GM18951 (cell line): ENCODE measurements at regions not wholly inside any gene's neighbourhood (a gene's known extent, or its start where the extent isn't known, plus 50 kb on each side); places are given as distances from the start of the nearest gene placed in this dataset.

ENCODE experiments used
- POLR2A ChIP-seq: IDR thresholded peaks from 4 replicates; pipeline ENCODE4 v1.6.1; 2011; ENCODE audit warnings: mild to moderate bottlenecking; ENCODE audit not compliant: insufficient read length, insufficient read depth; ENCODE audit errors: extremely low read depth
- in situ Hi-C: fragments of 300-500 bp; cut with MboI; formaldehyde crosslinking; loops from one replicate; pipeline ENCODE4 v1.12.0; 2022; ENCODE audit warnings: low sequenced_read_pairs, mixed read lengths, inconsistent platforms; ENCODE audit not compliant: unreplicated experiment

DNA sequence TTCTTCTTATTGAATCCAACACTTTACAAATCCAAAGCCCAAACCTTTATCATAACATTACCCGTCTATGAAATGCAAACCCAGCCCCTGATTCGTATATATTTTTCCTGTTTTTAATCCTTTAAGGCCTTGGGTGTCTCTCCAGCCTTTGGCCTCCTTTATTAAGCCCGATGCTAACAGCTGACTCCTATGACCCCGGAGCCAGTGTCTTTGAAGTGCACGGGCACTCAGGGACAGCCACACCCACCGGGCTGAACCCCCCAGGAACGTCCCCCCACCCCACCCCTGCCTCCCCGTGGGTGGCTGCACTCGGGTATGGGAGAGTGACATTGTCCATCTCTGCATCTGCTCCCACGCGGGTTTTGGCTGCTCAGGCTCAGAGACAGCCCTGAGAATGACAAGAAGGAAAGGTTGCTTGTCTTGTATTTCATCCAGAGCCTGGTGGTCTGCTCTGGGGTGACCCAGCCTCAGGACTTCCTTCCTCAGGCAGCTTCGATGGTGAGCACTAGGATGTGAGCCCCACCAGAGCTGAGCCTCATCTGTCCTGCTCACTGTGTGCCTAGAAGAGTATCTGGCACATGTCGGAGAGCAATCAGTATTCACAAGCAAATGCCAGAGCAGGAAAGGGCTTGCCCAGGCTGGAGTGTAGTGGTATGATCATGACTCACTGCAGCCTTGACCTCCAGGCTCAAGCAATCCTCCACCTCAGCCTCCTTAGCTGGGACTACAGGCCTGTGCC lies 210.4 kb downstream of the SKIDA1 start:
- in situ Hi-C loops: no loop called here
- no peak for TF ChIP-seq POLR2A

DNA sequence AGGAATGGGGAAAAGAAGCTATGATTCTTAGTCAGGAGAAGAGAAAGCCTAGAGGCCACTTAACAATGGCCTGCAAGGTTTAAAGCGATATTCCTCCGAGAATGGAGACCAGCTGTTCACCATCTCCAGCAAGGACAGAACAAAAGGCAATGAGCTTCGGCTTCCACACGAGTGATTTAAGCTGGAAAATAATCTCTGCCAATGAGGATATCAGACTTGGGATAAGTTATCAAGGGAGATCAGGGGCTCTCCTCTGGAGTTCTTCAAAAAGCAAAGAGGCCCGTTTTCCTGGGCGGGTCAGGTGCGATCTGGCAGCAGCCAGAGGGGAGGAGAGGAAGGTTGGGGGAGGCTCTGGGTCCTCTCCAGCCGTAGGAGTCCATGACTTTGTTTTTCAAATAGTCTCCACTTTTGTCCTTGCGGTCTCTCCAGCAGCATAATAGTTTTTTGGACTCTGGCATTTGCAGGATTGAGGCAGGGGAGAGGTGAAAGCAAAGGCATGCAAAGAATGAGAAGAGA lies 211.3 kb downstream of the SKIDA1 start:
- in situ Hi-C loops: no loop called here
- TF ChIP-seq POLR2A: no peak

DNA sequence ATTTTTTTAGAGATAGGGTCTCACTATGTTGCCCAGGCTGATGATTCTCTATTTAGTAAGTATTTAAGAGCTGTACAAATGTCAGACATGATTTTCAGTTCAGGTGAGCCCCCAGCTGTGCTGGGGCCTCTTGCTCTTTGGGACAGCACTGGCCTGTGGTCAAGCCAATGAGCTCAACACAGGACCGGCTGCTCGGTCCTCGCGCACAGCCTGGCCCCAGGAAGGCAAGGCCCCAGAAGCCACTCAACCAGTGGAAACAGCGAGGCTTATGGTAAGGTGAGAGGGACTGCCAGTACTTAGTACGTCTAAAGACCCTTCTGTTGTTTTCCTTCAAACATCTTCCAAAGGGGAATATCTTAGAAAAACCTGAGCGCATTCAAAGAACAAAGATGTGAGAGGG lies 211.8 kb downstream of the SKIDA1 start:
- in situ Hi-C loops: no loop called here
- no peak for TF ChIP-seq POLR2A

DNA sequence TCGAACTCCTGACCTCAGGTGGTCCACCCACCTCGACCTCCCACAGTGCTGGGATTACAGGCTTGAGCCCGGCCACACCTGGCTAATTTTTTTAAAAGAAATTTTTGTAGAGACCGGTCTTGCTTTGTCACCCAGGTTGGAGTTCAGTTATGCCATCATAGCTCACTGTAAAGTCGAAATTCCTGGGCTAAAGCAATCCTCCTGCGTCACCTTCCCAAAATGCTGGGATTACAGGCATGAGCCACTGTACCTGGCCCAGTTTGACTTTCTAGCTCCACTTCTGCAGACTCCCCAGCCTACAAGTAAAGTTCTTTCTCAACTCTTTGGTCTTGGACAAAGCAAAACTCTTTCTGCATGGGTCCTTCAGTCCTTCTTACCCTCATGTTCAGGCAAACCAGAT lies 214.1 kb downstream of the SKIDA1 start:
- in situ Hi-C loops: no loop called here
- TF ChIP-seq POLR2A: no peak

DNA sequence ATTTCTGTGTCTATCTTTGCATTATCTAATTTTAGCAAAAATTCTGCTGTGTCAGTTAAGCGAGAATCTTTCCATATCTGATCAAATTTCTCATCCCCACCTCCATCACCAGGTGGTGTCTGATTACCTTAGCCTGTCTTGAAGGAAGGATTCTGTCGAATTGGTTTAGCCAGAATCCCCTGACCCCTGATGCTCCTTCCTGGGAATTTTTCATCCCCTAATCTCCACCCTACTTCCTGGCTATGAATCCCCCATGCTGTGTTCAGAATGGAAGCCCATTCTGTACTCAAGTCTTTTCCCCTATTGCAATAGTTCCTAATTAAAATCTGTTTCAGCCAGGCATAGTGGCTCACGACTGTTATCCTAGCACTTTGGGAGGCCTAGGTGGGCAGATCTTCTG lies 216.1 kb downstream of the SKIDA1 start:
- TF ChIP-seq POLR2A: no peak
- in situ Hi-C loops: no loop called here

DNA sequence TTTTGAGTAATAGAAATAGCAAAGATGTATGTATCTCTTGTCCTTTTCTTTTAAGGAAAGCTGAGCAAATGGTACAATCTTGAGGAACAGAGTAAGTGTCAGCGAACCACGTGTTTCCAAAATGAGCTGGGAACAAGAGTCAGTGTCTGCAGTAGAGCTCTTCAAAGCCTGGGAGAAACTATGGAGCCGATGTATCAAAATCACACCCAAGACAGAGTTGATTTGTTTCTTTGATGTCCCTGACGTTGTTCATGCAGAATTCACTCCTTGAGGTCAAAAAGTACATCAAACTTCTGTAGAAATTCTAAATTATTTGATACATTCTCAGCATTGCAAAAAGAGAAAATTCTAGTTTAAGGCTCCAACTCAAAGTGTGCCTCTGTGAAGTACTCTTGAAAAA lies 216.5 kb downstream of the SKIDA1 start:
- no peak for TF ChIP-seq POLR2A
- in situ Hi-C loops: no loop called here

DNA sequence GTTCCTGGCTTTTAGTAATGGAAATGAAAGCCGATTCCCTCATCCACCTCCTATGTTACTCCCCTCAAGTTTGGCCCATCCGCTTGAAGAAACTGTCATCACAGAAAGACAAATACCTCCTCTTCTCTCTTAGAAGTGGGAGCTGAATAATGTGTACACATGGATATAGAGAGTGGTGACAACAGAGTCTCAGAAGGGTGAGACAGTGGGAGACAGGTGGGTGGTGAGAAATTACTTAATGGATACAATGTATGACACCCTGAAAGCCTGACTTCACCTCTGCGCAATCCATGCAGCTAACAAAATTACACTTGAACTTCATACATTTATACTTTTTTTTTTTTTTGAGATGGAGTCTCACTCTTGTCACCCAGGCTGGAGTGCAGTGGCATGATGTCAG lies 217.5 kb downstream of the SKIDA1 start:
- in situ Hi-C loops: no loop called here
- TF ChIP-seq POLR2A: no peak

DNA sequence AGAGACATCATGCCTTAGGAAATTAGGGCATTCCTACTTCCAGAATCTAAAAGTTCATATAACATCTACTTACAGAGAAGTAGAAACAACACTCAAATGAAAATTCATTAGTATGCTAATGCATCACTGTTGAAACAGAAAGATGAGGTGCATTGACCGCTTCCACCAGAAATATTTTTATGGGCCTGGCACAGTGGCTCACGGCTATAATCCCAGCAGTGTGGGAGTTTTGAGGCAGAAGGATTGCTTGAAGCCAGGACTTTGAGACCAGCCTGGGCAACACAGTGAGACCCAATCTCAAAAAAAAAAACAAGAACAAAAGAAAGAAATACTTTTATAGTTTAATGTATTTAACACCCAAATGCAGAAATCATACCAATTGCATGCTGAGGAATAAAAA lies 220.9 kb downstream of the SKIDA1 start:
- TF ChIP-seq POLR2A: no peak
- in situ Hi-C loops: no loop called here

DNA sequence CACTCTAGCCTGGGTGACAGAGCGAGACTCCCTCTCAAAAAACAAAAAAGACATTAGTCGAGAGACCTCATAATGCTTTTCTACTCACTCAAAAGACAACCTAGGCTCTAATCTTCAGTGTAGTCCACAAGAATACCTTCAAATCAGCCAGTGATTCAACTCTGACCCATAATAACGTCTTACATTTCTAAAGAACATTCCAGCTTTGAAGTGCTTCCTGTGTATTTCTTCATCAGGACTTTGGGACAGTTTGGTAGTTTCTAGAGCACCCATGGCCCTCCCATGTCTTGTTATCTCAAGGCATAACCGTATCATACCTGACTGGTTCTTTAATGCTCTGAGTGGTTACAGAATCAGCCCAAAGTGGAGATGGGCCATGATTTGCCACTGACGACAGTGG lies 221.3 kb downstream of the SKIDA1 start:
- no peak for TF ChIP-seq POLR2A
- in situ Hi-C loops: no loop called here

DNA sequence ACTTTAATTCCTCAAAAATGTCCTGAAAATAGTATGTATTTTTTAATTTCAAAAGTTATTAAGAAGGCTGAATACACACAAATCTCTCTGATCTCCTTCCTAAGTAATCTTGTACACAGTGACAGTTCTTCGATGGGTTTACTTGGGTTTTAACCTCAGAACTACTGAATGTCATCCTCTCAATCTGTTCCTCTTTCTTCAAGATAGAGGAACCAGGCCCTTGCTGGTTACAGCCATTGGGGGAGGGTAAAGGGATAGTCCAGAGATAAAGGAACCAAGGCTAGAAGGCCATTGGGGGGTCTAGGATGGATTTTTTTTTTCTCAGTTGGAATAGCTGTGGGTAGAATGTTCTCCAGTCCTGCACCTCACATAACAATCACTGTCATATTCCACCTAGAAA lies 224.9 kb downstream of the SKIDA1 start:
- in situ Hi-C loops: no loop called here
- no peak for TF ChIP-seq POLR2A

DNA sequence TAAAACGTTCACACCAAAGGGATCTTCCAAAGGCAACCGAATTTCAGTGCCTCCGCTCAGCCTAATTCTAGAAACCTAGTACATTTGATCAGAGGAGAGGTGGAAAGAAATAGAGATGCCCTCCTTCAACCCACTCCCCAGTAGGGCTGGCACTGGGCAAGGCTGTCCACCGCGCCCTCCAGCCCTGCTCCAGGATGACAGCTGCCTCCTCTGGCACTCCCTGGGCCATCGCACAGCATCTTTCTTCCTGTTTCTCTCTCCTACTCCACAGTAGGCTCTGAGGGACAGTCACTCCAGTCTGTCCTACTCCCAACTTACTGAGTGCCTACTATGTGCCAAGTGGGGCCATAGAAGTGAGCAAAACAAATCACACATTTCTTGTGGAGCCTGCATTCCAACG lies 226.2 kb downstream of the SKIDA1 start:
- in situ Hi-C loops: loop anchor here (25.0 kb wide), 1 partner anchor 438 kb away; no protein-coding TSS in a partner anchor
- TF ChIP-seq POLR2A: no peak

DNA sequence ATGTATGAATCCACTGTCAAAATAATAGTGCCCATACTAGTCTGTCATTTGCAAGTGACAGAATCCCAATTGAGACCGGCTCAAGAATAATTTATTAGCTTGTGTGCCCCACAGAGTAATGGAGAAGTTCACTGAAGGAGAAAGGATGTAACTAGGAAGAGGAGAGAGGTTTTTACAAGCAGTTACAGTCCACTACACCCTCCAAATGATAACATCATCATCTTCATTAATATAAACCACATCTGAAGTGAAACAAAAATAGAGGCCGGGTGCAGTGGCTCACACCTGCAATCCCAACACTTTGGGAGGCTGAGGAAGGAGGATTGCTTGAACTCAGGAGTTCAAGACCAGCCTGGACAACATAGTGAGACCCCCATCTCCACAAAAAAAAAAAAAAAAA lies 226.8 kb downstream of the SKIDA1 start:
- TF ChIP-seq POLR2A: no peak
- in situ Hi-C loops: loop anchor here (25.0 kb wide), 1 partner anchor 439 kb away; no protein-coding TSS in a partner anchor

DNA sequence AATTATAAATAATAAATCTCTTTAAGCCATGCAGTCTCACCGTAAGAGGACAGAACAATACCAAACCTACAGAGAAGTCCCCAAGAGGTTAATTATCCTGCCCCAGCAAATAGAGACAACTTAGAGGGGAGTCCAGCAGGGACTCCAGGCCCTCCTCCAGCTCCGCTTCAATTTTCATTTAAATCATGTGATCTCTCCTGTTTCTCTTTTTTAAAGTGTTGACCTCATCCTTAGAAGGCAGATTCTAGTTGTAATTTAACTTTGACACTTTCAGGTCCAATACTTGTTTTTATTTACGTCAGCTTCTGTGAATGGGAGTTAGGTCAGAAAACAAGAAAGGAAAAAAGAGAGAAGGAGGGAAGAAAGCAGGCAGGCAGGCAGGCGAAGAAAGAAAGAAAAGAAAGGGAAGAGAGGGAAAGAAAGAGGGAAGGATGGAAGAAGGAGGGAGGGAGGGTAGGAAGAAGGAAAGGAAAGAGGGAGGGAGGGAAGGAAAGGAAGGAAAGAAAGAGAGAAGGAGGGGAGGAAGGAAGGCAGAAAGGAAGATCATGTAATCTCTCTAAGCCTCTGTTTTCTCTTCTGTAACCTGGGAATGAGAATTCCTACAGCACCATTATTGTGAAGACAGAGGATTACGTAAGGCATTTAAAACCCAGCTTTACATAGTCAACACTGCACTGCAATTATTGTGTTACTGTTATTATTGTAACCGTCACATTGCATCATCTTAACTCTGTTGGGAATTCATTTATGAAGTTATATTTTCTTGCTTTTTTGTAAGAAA lies 227.7 kb downstream of the SKIDA1 start:
- TF ChIP-seq POLR2A: no peak
- in situ Hi-C loops: loop anchor here (25.0 kb wide), 1 partner anchor 440 kb away; no protein-coding TSS in a partner anchor
